ENCODE measurements at regions not wholly inside any gene's neighbourhood (a gene's known extent, or its start where the extent isn't known, plus 50 kb on each side); places are given as distances from the start of the nearest gene placed in this dataset.

- Mint-ChIP-seq H3K9me3 (no peaks in the 10 kb centered on the region), H3K27ac (peak overlapping the region; percentile 7), H3K4me1 (ENCODE audit: low read depth) (peaks cover 53% of the 10 kb centered on the region), H3K36me3 (ENCODE audit: low read depth) (no peaks in the 10 kb centered on the region), H3K4me3 (no peak overlapping the region), H3K27me3 (no peaks in the 10 kb centered on the region)
Observed at GRCh38 chr21:31397515-31397926, 53.5 kb upstream of the TIAM1 start.

- Mint-ChIP-seq H3K27me3 (no peaks in the 10 kb centered on the region), H3K36me3 (ENCODE audit: low read depth) (no peaks in the 10 kb centered on the region), H3K4me3 (no peak overlapping the region), H3K27ac (peak overlapping the region; percentile 7), H3K4me1 (ENCODE audit: low read depth) (peaks cover 58% of the 10 kb centered on the region), H3K9me3 (no peaks in the 10 kb centered on the region)
Observed at GRCh38 chr21:31397030-31397429, 53.0 kb upstream of the TIAM1 start.

GRCh38 chr21:31396399-31396798 is 52.3 kb upstream of the TIAM1 start:
- Mint-ChIP-seq H3K27ac (no peak overlapping the region), H3K36me3 (ENCODE audit: low read depth) (no peaks in the 10 kb centered on the region), H3K27me3 (no peaks in the 10 kb centered on the region), H3K4me3 (no peak overlapping the region), H3K4me1 (ENCODE audit: low read depth) (peaks cover 58% of the 10 kb centered on the region), H3K9me3 (no peaks in the 10 kb centered on the region)

- peaks cover 58% of the 10 kb centered on the region for H3K4me1 Mint-ChIP-seq (ENCODE audit: low read depth)
- no peaks in the 10 kb centered on the region for H3K27me3 Mint-ChIP-seq
- H3K27ac Mint-ChIP-seq, result peak overlapping the region; percentile 40
- H3K9me3 Mint-ChIP-seq, result no peaks in the 10 kb centered on the region
- H3K4me3 Mint-ChIP-seq, result no peak overlapping the region
- H3K36me3 Mint-ChIP-seq (ENCODE audit: low read depth), result no peaks in the 10 kb centered on the region
Observed at GRCh38 chr21:31395791-31396190, 51.7 kb upstream of the TIAM1 start.

GRCh38 chr21:31395268-31395667 is 51.2 kb upstream of the TIAM1 start:
- no peak overlapping the region for H3K27ac Mint-ChIP-seq
- no peaks in the 10 kb centered on the region for H3K36me3 Mint-ChIP-seq (ENCODE audit: low read depth)
- no peak overlapping the region for H3K4me3 Mint-ChIP-seq
- H3K4me1 Mint-ChIP-seq (ENCODE audit: low read depth), result peaks cover 58% of the 10 kb centered on the region
- no peaks in the 10 kb centered on the region for H3K9me3 Mint-ChIP-seq
- H3K27me3 Mint-ChIP-seq, result no peaks in the 10 kb centered on the region

- H3K9me3 Mint-ChIP-seq, result no peaks in the 10 kb centered on the region
- no peaks in the 10 kb centered on the region for H3K36me3 Mint-ChIP-seq (ENCODE audit: low read depth)
- H3K27ac Mint-ChIP-seq, result peak overlapping the region; percentile 42
- no peaks in the 10 kb centered on the region for H3K27me3 Mint-ChIP-seq
- H3K4me1 Mint-ChIP-seq (ENCODE audit: low read depth), result peaks cover 51% of the 10 kb centered on the region
- no peak overlapping the region for H3K4me3 Mint-ChIP-seq
Observed at GRCh38 chr21:31394309-31394708, 50.2 kb upstream of the TIAM1 start.
